G401 (cell line): ENCODE measurements at regions not wholly inside any gene's neighbourhood (a gene's known extent, or its start where the extent isn't known, plus 50 kb on each side); places are given as distances from the start of the nearest gene placed in this dataset.
"Not testable (repeated sequence)": the region's sequence is repeated elsewhere in the genome, so short reads cannot be mapped to it uniquely, and the experiment has no call there.

Experiments
- DNase-seq: peaks from one replicate; pipeline ENCODE4 v3.0.0-alpha.2; 2015; ENCODE audit warnings: low spot score
- in situ Hi-C: cut with HindIII; loops from 2 replicates; pipeline ENCODE4 v1.10.0; 2016; ENCODE audit warnings: low sequenced_read_pairs, mixed read lengths

DNA sequence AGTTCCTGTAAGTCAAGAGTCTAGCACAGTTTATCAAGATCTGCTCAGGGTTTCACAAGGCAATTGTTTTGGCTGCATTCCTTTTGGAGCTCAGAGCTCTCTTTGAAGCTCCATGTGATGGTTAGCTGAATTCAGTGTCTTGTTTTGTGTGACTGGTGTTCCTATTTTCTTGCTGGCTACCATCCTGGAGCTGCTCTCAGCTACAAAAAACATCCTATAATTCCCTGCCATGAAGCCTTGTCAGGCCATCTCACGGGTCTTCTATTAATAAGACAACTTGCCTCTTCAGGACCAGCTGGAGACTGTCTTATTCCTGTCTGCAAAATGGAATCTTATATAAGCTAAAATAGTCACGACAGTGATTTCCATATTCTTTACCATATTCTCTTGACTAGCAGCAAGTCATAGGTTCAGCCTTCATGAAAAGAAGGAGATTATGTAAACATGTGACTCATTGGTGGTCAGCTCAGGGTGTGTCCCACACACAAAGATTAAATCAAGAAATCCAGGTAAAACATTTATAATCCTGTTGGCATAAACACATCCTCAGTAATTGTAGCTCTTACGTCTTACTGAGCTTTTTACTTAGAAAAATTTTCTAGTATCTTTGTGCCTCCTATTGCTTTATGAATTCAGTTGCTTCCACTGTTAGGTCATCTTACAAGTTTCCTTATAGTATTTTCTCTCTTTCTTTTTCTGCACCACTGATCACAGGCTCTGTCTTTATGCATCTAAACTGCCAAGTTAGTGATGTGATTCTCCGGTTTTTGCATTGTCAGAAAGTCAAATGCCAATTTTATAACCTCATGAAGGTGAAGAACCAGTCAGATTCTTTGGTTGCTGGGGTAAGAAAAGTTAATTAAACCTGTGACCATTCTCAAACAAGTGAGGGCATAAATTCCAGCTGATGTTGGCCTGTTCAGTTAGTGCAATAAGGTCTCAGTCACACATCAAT lies 378.5 kb upstream of the MGAT4C start:
- DNase-seq: no peak
- in situ Hi-C loops: no loop called here

- no peak for DNase-seq
- in situ Hi-C loops: no loop called here
These were observed 370.8 kb upstream of the MGAT4C start for GRCh38 chr12:86627001-86627400.

GRCh38 chr12:86623267-86623666 lies 367.1 kb upstream of the MGAT4C start:
- no peak for DNase-seq
- in situ Hi-C loops: no loop called here

- in situ Hi-C loops: no loop called here
These were observed 365.8 kb upstream of the MGAT4C start for GRCh38 chr12:86621957-86622356.

GRCh38 chr12:86613311-86613710 lies 357.1 kb upstream of the MGAT4C start:
- DNase-seq: no peak
- in situ Hi-C loops: no loop called here

More at GRCh38 chr12:86621957-86622356, 365.8 kb upstream of the MGAT4C start:
- DNase-seq: no peak

GRCh38 chr12:86608638-86609037 lies 352.4 kb upstream of the MGAT4C start:
- in situ Hi-C loops: no loop called here
- DNase-seq: no peak

DNA sequence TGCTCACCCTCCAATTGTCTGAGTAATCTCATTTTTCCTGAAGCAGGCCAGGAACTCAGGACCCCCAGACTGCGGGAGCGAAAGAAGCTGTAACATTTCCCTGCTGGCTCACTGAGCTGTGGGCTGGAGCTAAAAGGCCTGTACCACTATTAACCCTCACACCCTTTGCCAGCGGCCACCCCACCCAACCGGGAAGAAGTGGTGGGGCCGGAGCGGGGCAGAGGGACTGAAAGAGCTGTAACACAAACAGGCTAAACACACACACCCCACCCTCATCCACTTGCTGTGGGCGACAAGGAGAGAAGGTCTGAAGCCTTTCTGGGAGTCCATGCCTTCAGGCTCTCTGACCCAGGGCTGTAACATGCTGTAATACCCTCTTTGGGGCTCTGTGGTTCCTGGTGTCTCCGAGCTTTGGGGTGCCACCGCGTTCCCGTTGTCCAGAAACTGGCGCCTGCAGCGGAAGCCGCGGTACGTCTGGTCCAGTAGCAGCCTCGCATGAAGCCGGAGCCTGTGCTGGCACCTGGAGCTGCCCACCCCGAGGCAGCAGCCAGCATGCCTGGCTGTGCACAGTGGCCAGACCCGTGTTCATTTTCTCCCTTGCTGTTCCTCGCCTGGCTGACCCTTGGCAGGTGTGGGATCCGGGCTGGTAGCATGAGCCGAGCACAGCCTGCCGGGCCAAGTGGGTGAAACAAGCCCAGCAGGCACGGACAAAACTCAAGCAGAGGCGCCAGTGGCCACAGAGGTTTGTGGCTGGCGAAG lies 345.5 kb upstream of the MGAT4C start:
- DNase-seq: no peak
- in situ Hi-C loops: no loop called here

GRCh38 chr12:86600664-86601231 lies 344.6 kb upstream of the MGAT4C start:
- DNase-seq: no peak
- in situ Hi-C loops: no loop called here

DNA sequence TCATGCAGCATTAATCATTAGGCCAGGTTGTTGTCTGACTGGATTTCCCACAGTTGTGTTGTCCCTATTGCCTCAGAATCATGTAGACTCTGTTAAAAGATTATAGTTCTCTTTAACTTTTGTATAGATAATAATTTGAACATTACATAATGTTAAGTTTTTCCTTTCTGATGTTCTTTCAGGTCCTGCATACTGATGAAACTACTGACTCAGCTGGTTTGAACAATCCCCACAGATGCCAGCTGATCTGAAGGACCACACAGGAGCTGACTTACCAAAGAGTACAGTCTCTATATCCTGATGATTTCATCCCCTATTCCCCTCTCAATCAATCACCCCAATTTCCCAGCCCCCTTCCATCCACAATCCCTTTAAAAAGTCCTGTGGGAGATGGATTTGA lies 341.2 kb upstream of the MGAT4C start:
- in situ Hi-C loops: no loop called here
- no peak for DNase-seq

GRCh38 chr12:86590296-86590695 lies 334.1 kb upstream of the MGAT4C start:
- in situ Hi-C loops: no loop called here
- DNase-seq: no peak

- no peak for DNase-seq
- in situ Hi-C loops: no loop called here
These were observed 318.0 kb upstream of the MGAT4C start for GRCh38 chr12:86574143-86574542.

DNA sequence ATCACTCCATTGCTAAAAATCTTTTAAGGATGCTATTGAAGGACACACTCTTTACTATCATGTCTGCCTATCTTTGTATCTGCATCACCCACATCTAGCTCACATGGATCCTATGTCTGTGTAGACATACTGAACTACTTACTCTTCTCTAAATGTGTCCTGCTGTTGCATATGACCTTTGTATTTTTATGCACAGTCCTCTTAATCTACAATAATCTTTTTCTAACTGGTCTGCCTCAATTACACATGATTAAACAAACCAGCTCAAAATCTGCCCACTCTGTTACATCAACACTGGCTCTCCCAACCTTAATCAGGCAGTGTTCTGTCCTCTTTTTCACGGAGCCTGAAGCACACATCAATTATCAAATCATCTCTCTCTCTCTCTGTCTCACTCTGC lies 316.3 kb upstream of the MGAT4C start:
- in situ Hi-C loops: no loop called here
- no peak for DNase-seq

GRCh38 chr12:86565038-86565437 lies 308.8 kb upstream of the MGAT4C start:
- in situ Hi-C loops: no loop called here
- no peak for DNase-seq

DNA sequence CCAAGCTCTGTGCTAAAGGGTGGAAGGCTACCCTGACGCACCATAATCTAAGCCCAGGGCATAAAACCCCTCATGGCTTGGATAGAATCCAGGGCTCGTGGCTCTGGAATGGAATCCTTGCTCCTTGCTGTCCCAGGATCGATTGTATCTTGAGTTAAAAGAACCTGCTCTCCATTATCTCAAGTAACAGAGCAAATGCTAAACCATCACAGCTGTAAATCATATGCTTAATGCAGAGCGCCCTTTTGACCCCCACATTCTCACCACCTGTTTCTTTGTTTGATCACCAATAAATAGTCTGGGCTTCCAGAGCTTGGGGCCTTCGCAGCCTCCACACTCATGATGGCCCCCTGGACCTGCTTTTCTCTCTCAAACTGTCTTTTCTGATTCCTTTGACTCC lies 299.3 kb upstream of the MGAT4C start:
- DNase-seq, in situ Hi-C loops: not testable (repeated sequence)

GRCh38 chr12:86551146-86551571 lies 295.0 kb upstream of the MGAT4C start:
- in situ Hi-C loops: no loop called here

GRCh38 chr12:86550218-86551145 lies 294.3 kb upstream of the MGAT4C start:
- in situ Hi-C loops: no loop called here
- DNase-seq: no peak

More at GRCh38 chr12:86551146-86551571, 295.0 kb upstream of the MGAT4C start:
- DNase-seq: no peak

GRCh38 chr12:86543716-86544115 lies 287.5 kb upstream of the MGAT4C start:
- no peak for DNase-seq
- in situ Hi-C loops: no loop called here

DNA sequence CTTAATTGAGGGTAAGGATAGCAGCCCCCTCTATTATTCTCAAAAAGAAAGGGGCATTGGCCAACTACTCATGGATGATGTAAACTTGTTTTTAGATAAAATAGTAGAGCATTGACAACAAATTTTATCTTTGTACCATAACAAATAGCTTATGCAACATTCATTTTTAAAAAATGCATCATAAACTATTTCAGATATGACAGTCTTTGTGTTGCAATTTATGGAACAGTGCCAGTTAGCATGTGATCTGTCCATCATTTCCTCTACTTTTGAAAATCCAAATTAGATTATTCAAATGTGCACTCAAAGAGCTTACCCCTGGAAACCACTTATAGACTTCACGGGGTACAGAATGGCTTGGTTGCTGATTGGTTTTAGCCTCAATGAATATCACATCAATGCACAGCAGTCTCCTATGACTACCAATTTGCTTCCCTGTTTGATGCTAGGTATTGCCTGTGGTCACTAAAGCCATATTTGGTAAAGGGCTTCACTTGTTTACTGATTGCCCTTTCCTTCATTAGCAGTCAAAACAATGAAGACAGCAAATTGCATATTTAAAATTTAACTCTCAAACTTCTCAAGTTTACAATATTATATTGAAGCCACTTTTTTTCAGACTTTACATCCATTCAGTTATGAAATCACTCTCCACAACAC lies 274.9 kb upstream of the MGAT4C start:
- no peak for DNase-seq
- in situ Hi-C loops: no loop called here
